DMS 273 (cell line): ENCODE measurements at regions not wholly inside any gene's neighbourhood (a gene's known extent, or its start where the extent isn't known, plus 50 kb on each side); places are given as distances from the start of the nearest gene placed in this dataset.
"Not testable (repeated sequence)": the region's sequence is repeated elsewhere in the genome, so short reads cannot be mapped to it uniquely, and the experiment has no call there.

Experiments
- DNase-seq: peaks from one replicate; lab custom pipeline; 2025; ENCODE audit not compliant: unreplicated experiment; lab: John Stamatoyannopoulos, UW

- no peak for DNase-seq
Measured at GRCh38 chr4:55251342-55251741, 94.7 kb upstream of the SRD5A3 start.

- no peak for DNase-seq
Measured at GRCh38 chr4:55251896-55252295, 94.1 kb upstream of the SRD5A3 start.

GRCh38 chr4:55253948-55254593 is 92.0 kb upstream of the SRD5A3 start:
- DNase-seq = no peak

- no peak for DNase-seq
Measured at GRCh38 chr4:55255179-55255578, 90.9 kb upstream of the SRD5A3 start.

- DNase-seq = no peak
Measured at GRCh38 chr4:55256787-55257186, 89.3 kb upstream of the SRD5A3 start.

GRCh38 chr4:55258152-55258865 is 87.7 kb upstream of the SRD5A3 start:
- no peak for DNase-seq

- DNase-seq = no peak
Measured at GRCh38 chr4:55259294-55259693, 86.7 kb upstream of the SRD5A3 start.

GRCh38 chr4:55269470-55269869 is 76.6 kb upstream of the SRD5A3 start:
- no peak for DNase-seq

- no peak for DNase-seq
Measured at GRCh38 chr4:55269995-55270394, 76.0 kb upstream of the SRD5A3 start.

GRCh38 chr4:55270481-55270880 is 75.6 kb upstream of the SRD5A3 start:
- DNase-seq = no peak

GRCh38 chr4:55272102-55272501 is 73.9 kb upstream of the SRD5A3 start:
- no peak for DNase-seq

GRCh38 chr4:55272589-55272988 is 73.5 kb upstream of the SRD5A3 start:
- DNase-seq = no peak

- no peak for DNase-seq
Measured at GRCh38 chr4:55277011-55277410, 69.0 kb upstream of the SRD5A3 start.

- no peak for DNase-seq
Measured at GRCh38 chr4:55278316-55278715, 67.7 kb upstream of the SRD5A3 start.

GRCh38 chr4:55280474-55280873 is 65.6 kb upstream of the SRD5A3 start:
- DNase-seq = not testable (repeated sequence)

GRCh38 chr4:55281118-55281683 is 64.8 kb upstream of the SRD5A3 start:
- not testable (repeated sequence) for DNase-seq

- DNase-seq = no peak
Measured at GRCh38 chr4:55284331-55284730, 61.7 kb upstream of the SRD5A3 start.

- DNase-seq = peak; percentile 1
Measured at GRCh38 chr4:55291227-55291640, 54.8 kb upstream of the SRD5A3 start.

- no peak for DNase-seq
Measured at GRCh38 chr4:55296096-55296495, 49.9 kb upstream of the SRD5A3 start.
